Neural cell (in vitro differentiated cells): ENCODE measurements at regions not wholly inside any gene's neighbourhood (a gene's known extent, or its start where the extent isn't known, plus 50 kb on each side); places are given as distances from the start of the nearest gene placed in this dataset.
A peak's percentile ranks its signal among the peaks of the same experiment; 100 is the strongest.

Experiments used
- H2AFZ ChIP-seq: fragments of 200-600, 300-800 bp; sonication (generic), shearing (Covaris generic); 2 replicates; pipeline ENCODE4 v1.6.0; 2014; ENCODE audit warnings: low read depth, mild to moderate bottlenecking, antibody characterized with exemption, low read length, moderate library complexity
- H3F3A ChIP-seq: fragments of 200-600 bp; shearing (Covaris generic); 2 replicates; pipeline ENCODE4 v1.6.1; 2016; ENCODE audit warnings: mild to moderate bottlenecking, moderate library complexity, mixed read lengths, antibody characterized with exemption, low read length; ENCODE audit not compliant: insufficient read depth, poor library complexity, severe bottlenecking
- H3K27ac ChIP-seq: fragments of 200-600, 300-800 bp; sonication (generic), shearing (Covaris generic); 2 replicates; pipeline ENCODE4 v1.5.1; 2014; ENCODE audit warnings: mild to moderate bottlenecking, low read length, moderate library complexity
- H3K27me3 ChIP-seq: fragments of 300-800, 200-600 bp; sonication (generic), shearing (Covaris generic); 2 replicates; pipeline ENCODE4 v1.6.0; 2014; ENCODE audit warnings: mild to moderate bottlenecking, low read depth, low read length, moderate library complexity; ENCODE audit not compliant: insufficient read depth
- H3K36me3 ChIP-seq: fragments of 300-800, 200-600 bp; sonication (generic), shearing (Covaris generic); 2 replicates; pipeline ENCODE4 v1.5.1; 2014; ENCODE audit warnings: mild to moderate bottlenecking, antibody characterized with exemption, low read length, moderate library complexity; ENCODE audit not compliant: insufficient read depth
- H3K4me2 ChIP-seq: fragments of 300-800, 200-600 bp; sonication (generic), shearing (Covaris generic); 2 replicates; pipeline ENCODE4 v1.6.0; 2014; ENCODE audit warnings: mild to moderate bottlenecking, low read length
- H3K4me3 ChIP-seq: fragments of 300-800, 200-600 bp; sonication (generic), shearing (Covaris generic); 2 replicates; pipeline ENCODE4 v1.5.1; 2014; ENCODE audit warnings: mild to moderate bottlenecking, low read length, moderate library complexity
- H3K79me2 ChIP-seq: fragments of 200-600 bp; shearing (Covaris generic); replicated peaks from 2 replicates; pipeline ENCODE4 v1.6.0; 2014; ENCODE audit warnings: mild to moderate bottlenecking, low read length, moderate library complexity; ENCODE audit not compliant: insufficient read depth
- H3K9ac ChIP-seq: fragments of 300-800, 200-600 bp; sonication (generic), shearing (Covaris generic); 2 replicates; pipeline ENCODE4 v1.6.1; 2016; ENCODE audit warnings: mild to moderate bottlenecking, low read length, mixed read lengths
- H3K9me2 ChIP-seq: fragments of 200-600 bp; shearing (Covaris generic); 2 replicates; pipeline ENCODE4 v1.6.1; 2016; ENCODE audit warnings: mild to moderate bottlenecking, low read length, mixed read lengths; ENCODE audit not compliant: insufficient read depth
- H3K9me3 ChIP-seq: fragments of 200-600, 300-800 bp; sonication (generic), shearing (Covaris generic); 2 replicates; pipeline ENCODE4 v1.6.1; 2016; ENCODE audit warnings: mild to moderate bottlenecking, mixed run types, low read length, moderate library complexity, mixed read lengths
- H4K20me1 ChIP-seq: fragments of 200-600 bp; shearing (Covaris generic); 2 replicates; pipeline ENCODE4 v1.6.1; 2016; ENCODE audit warnings: mild to moderate bottlenecking, mixed run types; ENCODE audit not compliant: insufficient read depth
- CTCF ChIP-seq: fragments of 450-650 bp; IDR thresholded peaks from 2 replicates; pipeline ENCODE4 v1.5.1; 2014; ENCODE audit warnings: antibody characterized with exemption, mild to moderate bottlenecking, moderate library complexity; ENCODE audit not compliant: poor library complexity, severe bottlenecking
- EP300 ChIP-seq: fragments of 450-650 bp; conservative IDR thresholded peaks from 2 replicates; pipeline ENCODE4 v1.6.1; 2014; ENCODE audit warnings: antibody characterized with exemption, mild to moderate bottlenecking, moderate library complexity; ENCODE audit not compliant: poor library complexity, severe bottlenecking
- EZH2 ChIP-seq: fragments of 200-600, 300-800 bp; shearing (Covaris generic), sonication (generic); IDR thresholded peaks from 2 replicates; pipeline ENCODE4 v1.6.1; 2014; ENCODE audit warnings: antibody characterized with exemption, low read length, borderline replicate concordance, mild to moderate bottlenecking; ENCODE audit not compliant: insufficient read depth, poor library complexity, severe bottlenecking
- MXI1 ChIP-seq: fragments of 450-650 bp; conservative IDR thresholded peaks from 2 replicates; pipeline ENCODE4 v1.6.1; 2014; ENCODE audit warnings: antibody characterized with exemption, mild to moderate bottlenecking; ENCODE audit not compliant: poor library complexity, severe bottlenecking
- POLR2AphosphoS5 ChIP-seq: IDR thresholded peaks from 2 replicates; pipeline ENCODE4 v1.6.1; 2012
- RAD21 ChIP-seq: fragments of 450-650 bp; conservative IDR thresholded peaks from 2 replicates; pipeline ENCODE4 v1.6.1; 2014; ENCODE audit warnings: antibody characterized with exemption, mild to moderate bottlenecking, moderate library complexity
- REST ChIP-seq: IDR thresholded peaks from 2 replicates; pipeline ENCODE4 v1.6.1; 2012; ENCODE audit warnings: borderline replicate concordance
- SMC3 ChIP-seq: fragments of 450-650 bp; conservative IDR thresholded peaks from 2 replicates; pipeline ENCODE4 v1.6.1; 2014; ENCODE audit warnings: antibody characterized with exemption, mild to moderate bottlenecking, moderate library complexity; ENCODE audit not compliant: poor library complexity
- TAF1 ChIP-seq: IDR thresholded peaks from 2 replicates; pipeline ENCODE4 v1.6.1; 2012; ENCODE audit warnings: low read depth

GRCh38 chr3:117990627-117991026 lies 1044.0 kb downstream of the IGSF11 start:
- Histone ChIP-seq H4K20me1 (no peaks in the 10 kb centered on the region), H3K36me3 (no peaks in the 10 kb centered on the region), H3K4me3 (peak overlapping the region; percentile 41), H3K9me3 (no peaks in the 10 kb centered on the region), H2AFZ (no peak overlapping the region), H3K79me2 (peaks cover 45% of the 10 kb centered on the region), H3K27ac (no peak overlapping the region), H3K9me2 (no peaks in the 10 kb centered on the region), H3K27me3 (no peaks in the 10 kb centered on the region), H3K4me2 (no peak overlapping the region), H3K9ac (no peak overlapping the region), H3F3A (no peaks in the 10 kb centered on the region)
- TF ChIP-seq CTCF (no peak), EZH2 (no peak), RAD21 (no peak), MXI1 (no peak), REST (no peak), SMC3 (no peak), EP300 (no peak), TAF1 (no peak), POLR2AphosphoS5 (no peak)

GRCh38 chr3:117995842-117996437 lies 1038.7 kb downstream of the IGSF11 start:
- H3K9me2 ChIP-seq = no peaks in the 10 kb centered on the region
- H4K20me1 ChIP-seq = no peaks in the 10 kb centered on the region
- no peaks in the 10 kb centered on the region for H3K36me3 ChIP-seq
- peak overlapping the region; percentile 35 for H2AFZ ChIP-seq
- H3K27ac ChIP-seq = peak overlapping the region; percentile 94
- peak overlapping the region; percentile 77 for H3K4me3 ChIP-seq
- no peaks in the 10 kb centered on the region for H3F3A ChIP-seq
- TF ChIP-seq EZH2 (no peak), POLR2AphosphoS5 (no peak), REST (no peak), RAD21 (peak; percentile 30), SMC3 (peak; percentile 20), TAF1 (no peak), EP300 (no peak), MXI1 (no peak), CTCF (no peak)
- H3K27me3 ChIP-seq = no peaks in the 10 kb centered on the region
- peak overlapping the region; percentile 64 for H3K4me2 ChIP-seq
- peaks cover 48% of the 10 kb centered on the region for H3K79me2 ChIP-seq
- H3K9me3 ChIP-seq = no peaks in the 10 kb centered on the region
- H3K9ac ChIP-seq = peak overlapping the region; percentile 90
